ENCODE measurements at regions not wholly inside any gene's neighbourhood (a gene's known extent, or its start where the extent isn't known, plus 50 kb on each side); places are given as distances from the start of the nearest gene placed in this dataset.
"Not testable (repeated sequence)": the region's sequence is repeated elsewhere in the genome, so short reads cannot be mapped to it uniquely, and the experiment has no call there.

DNA sequence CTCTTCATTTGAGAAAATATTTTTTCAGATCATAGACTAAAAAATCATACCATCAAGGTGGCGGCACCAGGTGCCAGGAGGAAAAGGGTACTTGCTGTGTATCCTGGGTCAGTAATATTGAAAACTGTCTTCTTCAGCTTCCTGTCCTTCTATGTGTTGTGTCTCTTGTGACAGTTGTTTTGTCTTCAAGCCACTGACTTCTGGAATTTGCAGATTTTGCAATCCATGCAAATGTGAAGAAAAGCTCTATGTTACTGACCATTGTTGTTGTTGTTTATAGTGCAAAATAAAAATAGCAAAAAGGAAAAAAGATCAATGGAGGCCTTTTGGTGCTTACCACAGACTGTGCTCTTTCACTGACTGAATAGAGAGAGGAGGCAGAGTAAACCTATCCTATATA lies 83.2 kb upstream of the RHOU start:
- H3K36me3 ChIP-seq (ENCODE audit: control insufficient read depth, insufficient read depth, low read length) = no peaks in the 10 kb centered on the region
- H3K9ac ChIP-seq = no peak overlapping the region
- no peaks in the 10 kb centered on the region for H3K9me3 ChIP-seq (ENCODE audit: control insufficient read depth, low read length)
- TF ChIP-seq, protein P1, sequence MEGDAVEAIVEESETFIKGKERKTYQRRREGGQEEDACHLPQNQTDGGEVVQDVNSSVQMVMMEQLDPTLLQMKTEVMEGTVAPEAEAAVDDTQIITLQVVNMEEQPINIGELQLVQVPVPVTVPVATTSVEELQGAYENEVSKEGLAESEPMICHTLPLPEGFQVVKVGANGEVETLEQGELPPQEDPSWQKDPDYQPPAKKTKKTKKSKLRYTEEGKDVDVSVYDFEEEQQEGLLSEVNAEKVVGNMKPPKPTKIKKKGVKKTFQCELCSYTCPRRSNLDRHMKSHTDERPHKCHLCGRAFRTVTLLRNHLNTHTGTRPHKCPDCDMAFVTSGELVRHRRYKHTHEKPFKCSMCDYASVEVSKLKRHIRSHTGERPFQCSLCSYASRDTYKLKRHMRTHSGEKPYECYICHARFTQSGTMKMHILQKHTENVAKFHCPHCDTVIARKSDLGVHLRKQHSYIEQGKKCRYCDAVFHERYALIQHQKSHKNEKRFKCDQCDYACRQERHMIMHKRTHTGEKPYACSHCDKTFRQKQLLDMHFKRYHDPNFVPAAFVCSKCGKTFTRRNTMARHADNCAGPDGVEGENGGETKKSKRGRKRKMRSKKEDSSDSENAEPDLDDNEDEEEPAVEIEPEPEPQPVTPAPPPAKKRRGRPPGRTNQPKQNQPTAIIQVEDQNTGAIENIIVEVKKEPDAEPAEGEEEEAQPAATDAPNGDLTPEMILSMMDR (IDR thresholded peaks at IDR 0.05) = no peak
- no peaks in the 10 kb centered on the region for H3K4me1 ChIP-seq
- H3K4me3 ChIP-seq (ENCODE audit: low read depth, low read length) = no peak overlapping the region
- H3K4me2 ChIP-seq (ENCODE audit: low read length) = no peak overlapping the region
- H2AFZ ChIP-seq = no peak overlapping the region
- peaks cover 2% of the 10 kb centered on the region for H3K27me3 ChIP-seq (ENCODE audit: control insufficient read depth, insufficient read depth, low read length)
- H3K27ac ChIP-seq = no peak overlapping the region
- H3K79me2 ChIP-seq = no peaks in the 10 kb centered on the region

- not testable (repeated sequence) for H3K27ac ChIP-seq; H3K4me1 ChIP-seq; H3K9ac ChIP-seq; H3K4me3 ChIP-seq (ENCODE audit: low read depth, low read length); H3K27me3 ChIP-seq (ENCODE audit: control insufficient read depth, insufficient read depth, low read length); H3K79me2 ChIP-seq; H2AFZ ChIP-seq; H3K4me2 ChIP-seq (ENCODE audit: low read length); H3K9me3 ChIP-seq (ENCODE audit: control insufficient read depth, low read length); H3K36me3 ChIP-seq (ENCODE audit: control insufficient read depth, insufficient read depth, low read length)
Measured at GRCh38 chr1:228653057-228653456, 82.2 kb upstream of the RHOU start.

- TF ChIP-seq, protein P1 (IDR thresholded peaks at IDR 0.05) = no peak
- Histone ChIP-seq H3K79me2 (no peaks in the 10 kb centered on the region), H3K9ac (no peak overlapping the region), H3K4me3 (ENCODE audit: low read depth, low read length) (no peak overlapping the region), H3K27me3 (ENCODE audit: control insufficient read depth, insufficient read depth, low read length) (no peaks in the 10 kb centered on the region), H3K4me1 (no peaks in the 10 kb centered on the region), H3K36me3 (ENCODE audit: control insufficient read depth, insufficient read depth, low read length) (no peaks in the 10 kb centered on the region), H2AFZ (no peak overlapping the region), H3K27ac (no peak overlapping the region), H3K4me2 (ENCODE audit: low read length) (no peak overlapping the region), H3K9me3 (ENCODE audit: control insufficient read depth, low read length) (no peaks in the 10 kb centered on the region)
Measured at GRCh38 chr1:228653748-228654147, 81.5 kb upstream of the RHOU start.

DNA sequence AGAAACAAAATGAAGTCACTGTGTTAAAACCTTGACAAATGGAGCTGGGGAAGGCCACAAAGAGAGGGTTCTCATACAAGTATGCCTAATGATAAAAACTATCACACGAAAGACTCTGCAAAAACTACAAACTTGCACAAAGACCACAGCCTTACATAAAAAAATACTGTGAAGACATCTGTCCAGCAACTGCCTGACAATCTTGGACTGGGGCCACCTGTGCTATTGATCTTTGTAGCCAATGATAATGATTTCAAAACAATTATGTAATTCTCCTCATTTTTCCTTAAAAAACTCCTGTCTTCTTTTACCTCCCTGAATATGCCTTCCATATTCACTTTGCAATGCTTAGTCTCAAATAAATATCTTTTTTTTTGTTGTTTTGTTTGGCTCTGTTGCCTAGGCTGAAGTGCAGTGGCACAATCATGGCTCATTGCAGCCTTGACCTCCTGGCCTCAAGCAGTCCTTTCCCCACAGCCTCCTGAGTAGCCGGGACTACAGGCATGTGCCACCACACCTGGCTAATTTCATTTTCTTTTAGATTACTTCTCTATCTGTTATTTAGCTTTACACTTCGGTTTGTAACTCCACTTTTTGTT lies 79.4 kb upstream of the RHOU start:
- H3K27me3 ChIP-seq (ENCODE audit: control insufficient read depth, insufficient read depth, low read length) = no peaks in the 10 kb centered on the region
- TF ChIP-seq, protein P1 (IDR thresholded peaks at IDR 0.05) = no peak
- H3K36me3 ChIP-seq (ENCODE audit: control insufficient read depth, insufficient read depth, low read length) = no peaks in the 10 kb centered on the region

DNA sequence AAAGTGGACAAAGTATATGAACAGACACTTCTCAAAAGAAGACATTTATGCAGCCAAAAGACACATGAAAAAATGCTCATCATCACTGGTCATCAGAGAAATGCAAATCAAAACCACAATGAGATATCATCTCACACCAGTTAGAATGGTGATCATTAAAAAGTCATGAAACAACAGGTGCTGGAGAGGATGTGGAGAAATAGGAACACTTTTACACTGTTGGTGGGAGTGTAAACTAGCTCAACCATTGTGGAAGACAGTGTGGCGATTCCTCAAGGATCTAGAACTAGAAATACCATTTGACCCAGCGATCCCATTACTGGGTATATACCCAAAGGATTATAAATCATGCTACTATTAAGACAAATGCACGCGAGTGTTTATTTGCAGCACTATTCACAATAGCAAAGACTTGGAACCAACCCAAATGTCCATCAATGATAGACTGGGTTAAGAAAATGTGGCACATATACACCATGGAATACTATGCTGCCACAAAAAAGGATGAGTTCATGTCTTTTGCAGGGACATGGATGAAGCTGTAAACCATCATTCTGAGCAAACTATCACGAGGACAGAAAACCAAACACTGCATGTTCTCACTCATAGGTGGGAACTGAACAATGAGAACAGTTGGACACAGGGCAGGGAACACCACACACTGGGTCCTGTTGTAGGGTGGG lies 73.1 kb upstream of the RHOU start:
- not testable (repeated sequence) for H3K4me1 ChIP-seq; H3K9me3 ChIP-seq (ENCODE audit: control insufficient read depth, low read length); H3K27ac ChIP-seq; H2AFZ ChIP-seq; H3K79me2 ChIP-seq; H3K4me2 ChIP-seq (ENCODE audit: low read length); H3K27me3 ChIP-seq (ENCODE audit: control insufficient read depth, insufficient read depth, low read length); H3K36me3 ChIP-seq (ENCODE audit: control insufficient read depth, insufficient read depth, low read length); H3K4me3 ChIP-seq (ENCODE audit: low read depth, low read length); H3K9ac ChIP-seq

More for the DNA sequence above, 79.4 kb upstream of the RHOU start:
- Histone ChIP-seq H2AFZ (no peak overlapping the region), H3K9ac (no peak overlapping the region), H3K9me3 (ENCODE audit: control insufficient read depth, low read length) (no peaks in the 10 kb centered on the region), H3K27ac (no peak overlapping the region), H3K4me2 (ENCODE audit: low read length) (no peak overlapping the region), H3K4me1 (no peaks in the 10 kb centered on the region), H3K4me3 (ENCODE audit: low read depth, low read length) (no peak overlapping the region), H3K79me2 (no peaks in the 10 kb centered on the region)
